ENCODE measurements at regions not wholly inside any gene's neighbourhood (a gene's known extent, or its start where the extent isn't known, plus 50 kb on each side); places are given as distances from the start of the nearest gene placed in this dataset.
A peak's percentile ranks its signal among the peaks of the same experiment; 100 is the strongest.

- no peaks in the 10 kb centered on the region for H3K36me3 ChIP-seq (ENCODE audit: insufficient read depth, low read length)
- no peaks in the 10 kb centered on the region for H3K9me3 ChIP-seq (ENCODE audit: insufficient read depth, low read length, severe bottlenecking)
- peak overlapping the region; percentile 42 for H3K9ac ChIP-seq (ENCODE audit: low read depth, low read length)
- H3K4me3 ChIP-seq (ENCODE audit: low read depth in 1 of 2, low read length in 2 of 2), result peak overlapping the region in 1 of 2 experiments; percentile 19; a peak in 1 of 4 replicates
- TF ChIP-seq EZH2 (IDR thresholded peaks at IDR 0.05; ENCODE audit: borderline replicate concordance, low read depth, low read length, severe bottlenecking) (no peak), CTCF (IDR thresholded peaks at IDR 0.05; ENCODE audit: borderline replicate concordance, extremely low read depth, low read length, poor library complexity, severe bottlenecking) (peak; percentile 97)
- DNase-seq (peak; percentile 86), ATAC-seq (ENCODE audit: insufficient read depth, low read depth) (peak; percentile 96)
- peaks cover 53% of the 10 kb centered on the region for H3K4me1 ChIP-seq (ENCODE audit: insufficient read depth, low read length)
- no peaks in the 10 kb centered on the region for H4K20me1 ChIP-seq (ENCODE audit: insufficient read depth, low read length)
- peak overlapping the region; percentile 53 for H2AFZ ChIP-seq (ENCODE audit: low read depth, low read length)
- no peaks in the 10 kb centered on the region for H3K27me3 ChIP-seq (ENCODE audit: insufficient read depth, low read length, poor library complexity)
- no peaks in the 10 kb centered on the region for H3K79me2 ChIP-seq (ENCODE audit: insufficient read depth, low read length)
- H3K27ac ChIP-seq (ENCODE audit: low read length), result peak overlapping the region; percentile 82
- H3K4me2 ChIP-seq (ENCODE audit: insufficient read depth, low read length), result peak overlapping the region; percentile 30
These were observed 316.2 kb upstream of the CLINT1 start for GRCh38 chr5:158174918-158175851.

GRCh38 chr5:158174026-158174425 is 315.1 kb upstream of the CLINT1 start:
- Histone ChIP-seq H4K20me1 (ENCODE audit: insufficient read depth, low read length) (no peaks in the 10 kb centered on the region), H3K9ac (ENCODE audit: low read depth, low read length) (no peak overlapping the region), H3K79me2 (ENCODE audit: insufficient read depth, low read length) (no peaks in the 10 kb centered on the region), H3K27ac (ENCODE audit: low read length) (peak overlapping the region; percentile 10; the same call in 1 of the 2 replicates), H3K4me1 (ENCODE audit: insufficient read depth, low read length) (peaks cover 44% of the 10 kb centered on the region), H3K4me2 (ENCODE audit: insufficient read depth, low read length) (no peak overlapping the region), H3K36me3 (ENCODE audit: insufficient read depth, low read length) (no peaks in the 10 kb centered on the region), H3K9me3 (ENCODE audit: insufficient read depth, low read length, severe bottlenecking) (no peaks in the 10 kb centered on the region), H3K27me3 (ENCODE audit: insufficient read depth, low read length, poor library complexity) (no peaks in the 10 kb centered on the region), H2AFZ (ENCODE audit: low read depth, low read length) (no peak overlapping the region), H3K4me3 (ENCODE audit: low read depth in 1 of 2, low read length in 2 of 2) (no peak overlapping the region)
- DNase-seq, result no peak
- TF ChIP-seq CTCF (IDR thresholded peaks at IDR 0.05; ENCODE audit: borderline replicate concordance, extremely low read depth, low read length, poor library complexity, severe bottlenecking) (no peak), EZH2 (IDR thresholded peaks at IDR 0.05; ENCODE audit: borderline replicate concordance, low read depth, low read length, severe bottlenecking) (no peak)
- ATAC-seq (ENCODE audit: insufficient read depth, low read depth), result no peak

GRCh38 chr5:158172005-158172404 is 313.1 kb upstream of the CLINT1 start:
- H3K4me2 ChIP-seq (ENCODE audit: insufficient read depth, low read length), result no peak overlapping the region
- no peaks in the 10 kb centered on the region for H4K20me1 ChIP-seq (ENCODE audit: insufficient read depth, low read length)
- DNase-seq (no peak), ATAC-seq (ENCODE audit: insufficient read depth, low read depth) (no peak)
- H3K36me3 ChIP-seq (ENCODE audit: insufficient read depth, low read length), result no peaks in the 10 kb centered on the region
- peaks cover 24% of the 10 kb centered on the region for H3K4me1 ChIP-seq (ENCODE audit: insufficient read depth, low read length)
- no peak overlapping the region for H3K9ac ChIP-seq (ENCODE audit: low read depth, low read length)
- no peaks in the 10 kb centered on the region for H3K27me3 ChIP-seq (ENCODE audit: insufficient read depth, low read length, poor library complexity)
- H3K4me3 ChIP-seq (ENCODE audit: low read depth in 1 of 2, low read length in 2 of 2), result no peak overlapping the region
- H3K9me3 ChIP-seq (ENCODE audit: insufficient read depth, low read length, severe bottlenecking), result no peaks in the 10 kb centered on the region
- no peak overlapping the region for H3K27ac ChIP-seq (ENCODE audit: low read length)
- no peak overlapping the region for H2AFZ ChIP-seq (ENCODE audit: low read depth, low read length)
- TF ChIP-seq CTCF (IDR thresholded peaks at IDR 0.05; ENCODE audit: borderline replicate concordance, extremely low read depth, low read length, poor library complexity, severe bottlenecking) (no peak), EZH2 (IDR thresholded peaks at IDR 0.05; ENCODE audit: borderline replicate concordance, low read depth, low read length, severe bottlenecking) (no peak)
- H3K79me2 ChIP-seq (ENCODE audit: insufficient read depth, low read length), result no peaks in the 10 kb centered on the region
